ENCODE measurements at regions not wholly inside any gene's neighbourhood (a gene's known extent, or its start where the extent isn't known, plus 50 kb on each side); places are given as distances from the start of the nearest gene placed in this dataset.
A peak's percentile ranks its signal among the peaks of the same experiment; 100 is the strongest.

- Histone ChIP-seq H3K36me3 (no peaks in the 10 kb centered on the region), H3K9me3 (no peaks in the 10 kb centered on the region), H3K4me3 (no peak overlapping the region), H3K27ac (no peak overlapping the region), H3K4me1 (no peaks in the 10 kb centered on the region), H3K27me3 (peaks cover 0 to 9% of the 10 kb centered on the region in 2 donors)
- intact Hi-C loops (cut with DNase I) = no loop called here
- no peak for DNase-seq
- no peak for ATAC-seq
- TF ChIP-seq CTCF (IDR thresholded peaks at IDR 0.05) = no peak
These were observed 58.0 kb upstream of the EFCAB3 start for GRCh38 chr17:62322313-62322712.

GRCh38 chr17:62321451-62321850 is 58.9 kb upstream of the EFCAB3 start:
- Histone ChIP-seq H3K36me3 (no peaks in the 10 kb centered on the region), H3K27me3 (peaks cover 0 to 9% of the 10 kb centered on the region in 2 donors), H3K4me1 (no peaks in the 10 kb centered on the region), H3K27ac (no peak overlapping the region), H3K9me3 (no peaks in the 10 kb centered on the region), H3K4me3 (no peak overlapping the region)
- DNase-seq (no peak), ATAC-seq (no peak)
- no peak for TF ChIP-seq CTCF (IDR thresholded peaks at IDR 0.05)
- intact Hi-C loops (cut with DNase I) = no loop called here

GRCh38 chr17:62319846-62320245 is 60.5 kb upstream of the EFCAB3 start:
- DNase-seq (no peak), ATAC-seq (no peak)
- Histone ChIP-seq H3K27me3 (peaks cover 0 to 9% of the 10 kb centered on the region in 2 donors), H3K27ac (no peak overlapping the region), H3K9me3 (no peaks in the 10 kb centered on the region), H3K4me1 (no peaks in the 10 kb centered on the region), H3K4me3 (no peak overlapping the region), H3K36me3 (no peaks in the 10 kb centered on the region)
- intact Hi-C loops (cut with DNase I) = no loop called here
- TF ChIP-seq CTCF (IDR thresholded peaks at IDR 0.05) = no peak

- H3K36me3 ChIP-seq = no peaks in the 10 kb centered on the region
- DNase-seq = no peak
- TF ChIP-seq CTCF (IDR thresholded peaks at IDR 0.05) = no peak
- no peaks in the 10 kb centered on the region for H3K4me1 ChIP-seq
- H3K4me3 ChIP-seq = no peak overlapping the region
- H3K27ac ChIP-seq = no peak overlapping the region
- peaks cover 0 to 19% of the 10 kb centered on the region in 2 donors for H3K27me3 ChIP-seq
- ATAC-seq = no peak
- intact Hi-C loops (cut with DNase I) = no loop called here
- no peaks in the 10 kb centered on the region for H3K9me3 ChIP-seq
These were observed 71.0 kb upstream of the EFCAB3 start for GRCh38 chr17:62309396-62309795.

GRCh38 chr17:62307196-62307595 is 73.2 kb upstream of the EFCAB3 start:
- intact Hi-C loops (cut with DNase I) = no loop called here
- TF ChIP-seq CTCF (IDR thresholded peaks at IDR 0.05) = no peak
- DNase-seq = no peak
- H3K27ac ChIP-seq = no peak overlapping the region
- H3K36me3 ChIP-seq = no peaks in the 10 kb centered on the region
- H3K9me3 ChIP-seq = no peaks in the 10 kb centered on the region
- no peak overlapping the region for H3K4me3 ChIP-seq
- no peaks in the 10 kb centered on the region for H3K4me1 ChIP-seq
- H3K27me3 ChIP-seq = peaks cover 0 to 12% of the 10 kb centered on the region in 2 donors
- ATAC-seq = peak; percentile 80

Measured in left lung (tissue), 4 donors.